Occipital lobe (tissue), 1 donor: ENCODE measurements at regions not wholly inside any gene's neighbourhood (a gene's known extent, or its start where the extent isn't known, plus 50 kb on each side); places are given as distances from the start of the nearest gene placed in this dataset.

ENCODE experiments used
- DNase-seq: peaks from one replicate; lab custom pipeline; 2025; lab: John Stamatoyannopoulos, UW

- DNase-seq, result no peak
These were observed 1332.4 kb upstream of the ADGRL2 start for GRCh38 chr1:80468356-80468755.

- no peak for DNase-seq
These were observed 1338.7 kb upstream of the ADGRL2 start for GRCh38 chr1:80462006-80462405.

- DNase-seq, result no peak
These were observed 1343.3 kb upstream of the ADGRL2 start for GRCh38 chr1:80457409-80457808.

GRCh38 chr1:80453775-80454174 is 1347.0 kb upstream of the ADGRL2 start:
- no peak for DNase-seq

- no peak for DNase-seq
These were observed 1350.0 kb upstream of the ADGRL2 start for GRCh38 chr1:80450711-80451110.

- DNase-seq, result no peak
These were observed 1352.7 kb upstream of the ADGRL2 start for GRCh38 chr1:80448081-80448480.

GRCh38 chr1:80447526-80447925 is 1353.2 kb upstream of the ADGRL2 start:
- DNase-seq, result no peak

- DNase-seq, result no peak
These were observed 1355.7 kb upstream of the ADGRL2 start for GRCh38 chr1:80445033-80445432.

- no peak for DNase-seq
These were observed 1356.6 kb upstream of the ADGRL2 start for GRCh38 chr1:80444171-80444570.

- no peak for DNase-seq
These were observed 1359.1 kb upstream of the ADGRL2 start for GRCh38 chr1:80441664-80442063.

- DNase-seq, result no peak
These were observed 1363.9 kb upstream of the ADGRL2 start for GRCh38 chr1:80436851-80437250.

- DNase-seq, result no peak
These were observed 1372.9 kb upstream of the ADGRL2 start for GRCh38 chr1:80427881-80428280.

- DNase-seq, result no peak
These were observed 1376.5 kb upstream of the ADGRL2 start for GRCh38 chr1:80424249-80424648.

GRCh38 chr1:80418134-80418533 is 1382.6 kb upstream of the ADGRL2 start:
- no peak for DNase-seq

- DNase-seq, result no peak
These were observed 1383.1 kb upstream of the ADGRL2 start for GRCh38 chr1:80417671-80418070.

- DNase-seq, result no peak
These were observed 1386.8 kb upstream of the ADGRL2 start for GRCh38 chr1:80413969-80414368.

- DNase-seq, result no peak
These were observed 1390.5 kb upstream of the ADGRL2 start for GRCh38 chr1:80410233-80410632.

- no peak for DNase-seq
These were observed 1397.0 kb upstream of the ADGRL4 start for GRCh38 chr1:80403471-80403893.

- DNase-seq, result no peak
These were observed 1396.1 kb upstream of the ADGRL4 start for GRCh38 chr1:80402625-80403024.

GRCh38 chr1:80401757-80402156 is 1395.2 kb upstream of the ADGRL4 start:
- no peak for DNase-seq

- no peak for DNase-seq
These were observed 1386.0 kb upstream of the ADGRL4 start for GRCh38 chr1:80392529-80392928.

- no peak for DNase-seq
These were observed 1379.1 kb upstream of the ADGRL4 start for GRCh38 chr1:80385650-80386049.

- DNase-seq, result no peak
These were observed 1378.4 kb upstream of the ADGRL4 start for GRCh38 chr1:80384959-80385358.

- no peak for DNase-seq
These were observed 1377.7 kb upstream of the ADGRL4 start for GRCh38 chr1:80384083-80384830.
